Stimulated activated memory B cell treated with anti-CD40 and anti-IgM and Interleukin-4, amounts not matched to agents 10 μg/mL and 1 μg/mL and 100 μg/mL, for 72 hours (primary cell): ENCODE measurements at regions not wholly inside any gene's neighbourhood (a gene's known extent, or its start where the extent isn't known, plus 50 kb on each side); places are given as distances from the start of the nearest gene placed in this dataset.
"Not testable (repeated sequence)": the region's sequence is repeated elsewhere in the genome, so short reads cannot be mapped to it uniquely, and the experiment has no call there.

Experiments
- ATAC-seq: fragments of 150-1000 bp; cut with Tn5 transposase; 2 replicates; pipeline ENCODE4 v1.10.0; 2021
- H3K27ac Mint-ChIP-seq: one replicate; pipeline ENCODE4 v1.8.0; 2022; ENCODE audit warnings: mild to moderate bottlenecking, mixed read lengths
- H3K27me3 Mint-ChIP-seq: one replicate; pipeline ENCODE4 v1.8.0; 2022; ENCODE audit warnings: mixed read lengths
- H3K36me3 Mint-ChIP-seq: one replicate; pipeline ENCODE4 v1.8.0; 2022; ENCODE audit warnings: mixed read lengths
- H3K4me1 Mint-ChIP-seq: one replicate; pipeline ENCODE4 v1.8.0; 2022; ENCODE audit warnings: mixed read lengths
- H3K4me3 Mint-ChIP-seq: one replicate; pipeline ENCODE4 v1.8.0; 2022; ENCODE audit warnings: mild to moderate bottlenecking, moderate library complexity, mixed read lengths
- H3K9me3 Mint-ChIP-seq: one replicate; pipeline ENCODE4 v1.8.0; 2022; ENCODE audit warnings: mixed read lengths

DNA sequence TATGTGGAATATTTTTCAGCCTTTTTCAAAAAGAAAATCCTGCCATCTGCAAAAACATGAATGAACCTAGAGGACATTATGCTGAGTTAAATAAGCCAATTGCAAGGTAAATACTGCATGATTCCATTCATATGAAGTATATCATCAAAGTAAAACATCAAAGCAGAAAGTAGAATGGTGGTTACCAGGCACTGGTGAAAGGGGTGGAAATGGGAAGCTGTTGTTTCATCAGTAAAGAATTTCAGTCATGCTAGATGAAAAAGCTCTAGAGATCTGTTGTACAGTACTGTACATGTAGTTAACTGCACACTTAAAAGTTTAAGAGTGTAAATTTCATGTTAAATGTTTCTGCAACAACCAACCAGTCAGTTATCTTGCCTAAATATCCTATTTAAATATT, 196.8 kb upstream of the ADGRL3 start:
- Mint-ChIP-seq H3K9me3 (peaks cover 27% of the 10 kb centered on the region), H3K36me3 (no peaks in the 10 kb centered on the region), H3K4me1 (no peaks in the 10 kb centered on the region), H3K27ac (no peak overlapping the region), H3K4me3 (no peak overlapping the region), H3K27me3 (no peaks in the 10 kb centered on the region)
- ATAC-seq = no peak

- H3K9me3 Mint-ChIP-seq = peaks cover 30% of the 10 kb centered on the region
- no peaks in the 10 kb centered on the region for H3K4me1 Mint-ChIP-seq
- no peak overlapping the region for H3K27ac Mint-ChIP-seq
- H3K36me3 Mint-ChIP-seq = no peaks in the 10 kb centered on the region
- no peak for ATAC-seq
- no peak overlapping the region for H3K4me3 Mint-ChIP-seq
- no peaks in the 10 kb centered on the region for H3K27me3 Mint-ChIP-seq
Observed at GRCh38 chr4:61004651-61005170, 195.4 kb upstream of the ADGRL3 start.

GRCh38 chr4:61011051-61011450, 189.1 kb upstream of the ADGRL3 start:
- H3K27ac Mint-ChIP-seq = no peak overlapping the region
- no peak for ATAC-seq
- H3K27me3 Mint-ChIP-seq = no peaks in the 10 kb centered on the region
- H3K4me3 Mint-ChIP-seq = no peak overlapping the region
- H3K9me3 Mint-ChIP-seq = peaks cover 9% of the 10 kb centered on the region
- H3K4me1 Mint-ChIP-seq = no peaks in the 10 kb centered on the region
- no peaks in the 10 kb centered on the region for H3K36me3 Mint-ChIP-seq

GRCh38 chr4:61011936-61012335, 188.2 kb upstream of the ADGRL3 start:
- not testable (repeated sequence) for H3K9me3 Mint-ChIP-seq, H3K36me3 Mint-ChIP-seq, H3K27me3 Mint-ChIP-seq, H3K27ac Mint-ChIP-seq, H3K4me3 Mint-ChIP-seq, ATAC-seq, H3K4me1 Mint-ChIP-seq

DNA sequence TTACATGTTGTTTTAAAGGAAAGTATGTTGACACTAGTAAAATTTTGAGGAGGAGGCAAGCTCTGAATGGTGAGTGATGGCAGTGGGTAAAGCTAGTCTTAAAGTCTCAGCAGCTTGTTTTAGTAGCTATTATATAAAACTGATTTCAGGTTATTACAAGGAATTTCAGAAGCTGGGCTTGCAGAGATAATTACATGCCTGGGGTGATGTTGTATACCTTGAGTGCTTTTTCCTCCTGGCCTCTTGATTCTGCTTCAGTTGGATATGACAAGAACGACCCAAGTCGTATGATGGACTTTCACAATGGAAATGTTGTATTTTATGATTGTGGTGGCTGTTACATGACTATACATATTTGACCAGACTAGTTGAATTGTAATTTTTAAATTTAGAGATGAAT, 175.5 kb upstream of the ADGRL3 start:
- no peaks in the 10 kb centered on the region for H3K4me1 Mint-ChIP-seq
- peaks cover 10% of the 10 kb centered on the region for H3K9me3 Mint-ChIP-seq
- no peaks in the 10 kb centered on the region for H3K27me3 Mint-ChIP-seq
- no peak for ATAC-seq
- H3K36me3 Mint-ChIP-seq = no peaks in the 10 kb centered on the region
- H3K27ac Mint-ChIP-seq = no peak overlapping the region
- no peak overlapping the region for H3K4me3 Mint-ChIP-seq

DNA sequence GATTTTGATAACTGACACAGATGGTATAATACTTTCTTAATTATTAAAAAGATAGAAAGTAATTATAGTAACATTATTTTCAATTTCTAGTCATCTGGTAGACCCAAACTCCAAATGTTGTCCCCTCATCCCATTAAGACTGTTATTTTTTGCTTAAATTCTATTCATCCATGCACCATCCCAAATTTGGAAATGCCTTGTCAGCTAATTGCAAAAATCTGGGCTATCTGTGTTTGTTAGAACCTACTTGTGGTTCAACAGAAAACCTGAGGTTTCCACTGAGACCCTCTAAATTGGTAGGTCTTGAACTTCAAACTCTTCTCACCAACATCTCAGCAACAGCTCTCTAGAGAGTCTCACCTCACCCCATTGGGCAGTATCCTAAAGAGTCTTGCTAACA, 172.2 kb upstream of the ADGRL3 start:
- Mint-ChIP-seq H3K9me3 (peaks cover 9% of the 10 kb centered on the region), H3K27me3 (no peaks in the 10 kb centered on the region), H3K4me1 (no peaks in the 10 kb centered on the region), H3K27ac (no peak overlapping the region), H3K36me3 (no peaks in the 10 kb centered on the region), H3K4me3 (no peak overlapping the region)
- no peak for ATAC-seq

DNA sequence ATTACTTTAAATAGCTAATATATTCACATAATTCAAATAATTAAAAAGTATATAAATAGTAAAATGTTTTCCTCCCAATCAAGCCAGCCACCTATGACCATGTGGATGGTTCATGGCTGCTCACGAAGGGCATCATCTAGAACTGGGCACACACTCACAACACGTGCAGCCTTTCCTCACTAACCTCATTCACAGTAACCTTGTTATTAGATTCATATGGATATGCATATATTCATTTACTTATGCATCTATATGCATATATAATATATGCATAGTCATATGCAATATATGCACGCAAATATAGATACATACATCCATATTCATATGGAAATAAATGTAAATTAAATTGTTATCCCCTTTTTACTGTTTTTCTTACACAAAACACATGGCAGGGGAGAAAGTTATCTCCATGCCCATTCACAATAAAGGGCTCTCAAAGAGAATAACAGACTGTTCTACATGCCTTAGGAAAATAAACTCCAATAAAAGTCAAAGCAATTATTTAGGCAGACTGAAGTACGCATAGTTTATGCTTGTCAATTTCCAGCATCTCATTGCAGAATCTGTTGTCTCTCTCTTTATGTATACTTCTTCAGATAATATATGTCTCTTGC, 163.9 kb upstream of the ADGRL3 start:
- Mint-ChIP-seq H3K27ac (no peak overlapping the region), H3K9me3 (peaks cover 2% of the 10 kb centered on the region), H3K4me1 (no peaks in the 10 kb centered on the region), H3K36me3 (no peaks in the 10 kb centered on the region), H3K27me3 (no peaks in the 10 kb centered on the region), H3K4me3 (no peak overlapping the region)
- no peak for ATAC-seq

GRCh38 chr4:61041527-61041926, 158.6 kb upstream of the ADGRL3 start:
- peaks cover 2% of the 10 kb centered on the region for H3K9me3 Mint-ChIP-seq
- H3K4me1 Mint-ChIP-seq = no peaks in the 10 kb centered on the region
- no peak overlapping the region for H3K4me3 Mint-ChIP-seq
- no peaks in the 10 kb centered on the region for H3K27me3 Mint-ChIP-seq
- ATAC-seq = no peak
- H3K27ac Mint-ChIP-seq = no peak overlapping the region
- H3K36me3 Mint-ChIP-seq = no peaks in the 10 kb centered on the region

GRCh38 chr4:61044837-61045236, 155.3 kb upstream of the ADGRL3 start:
- H3K27me3 Mint-ChIP-seq = no peaks in the 10 kb centered on the region
- H3K4me1 Mint-ChIP-seq = no peaks in the 10 kb centered on the region
- H3K9me3 Mint-ChIP-seq = peaks cover 2% of the 10 kb centered on the region
- ATAC-seq = no peak
- no peak overlapping the region for H3K27ac Mint-ChIP-seq
- H3K36me3 Mint-ChIP-seq = no peaks in the 10 kb centered on the region
- no peak overlapping the region for H3K4me3 Mint-ChIP-seq

DNA sequence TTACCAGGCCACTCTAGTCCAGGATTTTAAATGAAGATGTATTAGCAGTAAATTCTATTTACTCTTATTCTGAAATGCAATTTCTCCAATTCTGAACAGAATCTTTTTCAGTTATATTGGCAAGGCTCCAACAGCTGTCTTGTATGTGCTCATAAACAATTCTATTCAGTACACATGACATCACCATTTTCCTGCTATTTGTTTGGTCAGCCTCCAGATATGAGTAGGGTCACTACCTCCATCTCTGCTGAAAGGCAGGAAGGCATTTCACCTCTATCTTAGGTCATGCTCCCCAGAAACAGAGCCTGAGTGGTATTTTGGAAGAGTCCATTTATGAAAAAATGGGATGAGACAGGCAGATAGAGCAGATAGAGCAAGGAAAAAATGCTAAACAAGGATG, 151.1 kb upstream of the ADGRL3 start:
- Mint-ChIP-seq H3K36me3 (no peaks in the 10 kb centered on the region), H3K4me3 (no peak overlapping the region), H3K27ac (no peak overlapping the region), H3K27me3 (no peaks in the 10 kb centered on the region), H3K4me1 (no peaks in the 10 kb centered on the region), H3K9me3 (peaks cover 2% of the 10 kb centered on the region)
- no peak for ATAC-seq

GRCh38 chr4:61067381-61067780, 132.7 kb upstream of the ADGRL3 start:
- ATAC-seq = no peak
- Mint-ChIP-seq H3K4me3 (no peak overlapping the region), H3K27me3 (no peaks in the 10 kb centered on the region), H3K36me3 (no peaks in the 10 kb centered on the region), H3K27ac (no peak overlapping the region), H3K9me3 (peaks cover 5% of the 10 kb centered on the region), H3K4me1 (no peaks in the 10 kb centered on the region)

DNA sequence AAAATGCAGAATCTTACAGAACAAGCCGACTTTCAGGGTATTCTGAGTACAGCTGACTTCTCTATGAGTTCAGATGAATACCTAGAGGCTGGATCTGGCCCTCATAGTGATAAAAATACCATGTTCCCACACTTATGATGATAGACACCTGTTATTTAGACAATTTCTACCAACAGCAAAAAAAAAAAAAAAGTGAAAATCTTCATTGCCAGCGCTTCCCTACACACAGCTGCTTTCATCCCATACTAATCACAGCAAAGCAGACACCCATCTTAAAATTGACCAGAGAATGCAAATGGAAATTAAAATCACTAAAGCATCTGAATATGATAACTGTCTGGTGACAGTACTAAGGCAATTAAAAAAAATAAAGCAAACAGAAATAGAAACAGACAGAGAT, 132.1 kb upstream of the ADGRL3 start:
- peaks cover 5% of the 10 kb centered on the region for H3K9me3 Mint-ChIP-seq
- no peak for ATAC-seq
- no peaks in the 10 kb centered on the region for H3K36me3 Mint-ChIP-seq
- no peak overlapping the region for H3K27ac Mint-ChIP-seq
- H3K4me1 Mint-ChIP-seq = no peaks in the 10 kb centered on the region
- H3K27me3 Mint-ChIP-seq = no peaks in the 10 kb centered on the region
- no peak overlapping the region for H3K4me3 Mint-ChIP-seq

GRCh38 chr4:61068745-61069144, 131.4 kb upstream of the ADGRL3 start:
- Mint-ChIP-seq H3K9me3 (peaks cover 9% of the 10 kb centered on the region), H3K27me3 (no peaks in the 10 kb centered on the region), H3K36me3 (no peaks in the 10 kb centered on the region), H3K4me3 (no peak overlapping the region), H3K27ac (no peak overlapping the region), H3K4me1 (no peaks in the 10 kb centered on the region)
- ATAC-seq = no peak

DNA sequence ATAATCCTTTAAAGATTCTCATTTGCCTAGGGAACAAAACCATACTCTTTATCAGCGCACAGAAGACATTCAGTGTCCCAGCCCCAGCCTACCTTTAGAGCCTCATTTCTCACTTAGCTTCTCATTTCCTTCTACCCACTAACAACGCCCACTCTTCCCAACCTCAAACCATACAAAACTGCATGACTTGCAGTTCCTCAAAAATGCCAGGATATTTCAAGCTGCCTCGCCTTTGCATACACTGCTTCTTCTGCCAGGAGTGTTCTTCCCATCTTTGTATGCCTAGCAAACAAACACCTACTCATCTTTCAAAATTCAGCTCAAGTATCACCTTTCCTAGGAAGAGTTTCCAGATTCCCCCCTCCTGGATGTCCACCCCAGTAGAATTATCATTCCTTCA, 129.9 kb upstream of the ADGRL3 start:
- Mint-ChIP-seq H3K4me3 (no peak overlapping the region), H3K4me1 (no peaks in the 10 kb centered on the region), H3K27me3 (no peaks in the 10 kb centered on the region), H3K36me3 (no peaks in the 10 kb centered on the region), H3K9me3 (peaks cover 9% of the 10 kb centered on the region), H3K27ac (no peak overlapping the region)
- ATAC-seq = no peak

- Mint-ChIP-seq H3K36me3 (no peaks in the 10 kb centered on the region), H3K4me3 (no peak overlapping the region), H3K4me1 (no peaks in the 10 kb centered on the region), H3K27me3 (no peaks in the 10 kb centered on the region), H3K27ac (no peak overlapping the region), H3K9me3 (peaks cover 5% of the 10 kb centered on the region)
- no peak for ATAC-seq
Observed at GRCh38 chr4:61079427-61079826, 120.7 kb upstream of the ADGRL3 start.

DNA sequence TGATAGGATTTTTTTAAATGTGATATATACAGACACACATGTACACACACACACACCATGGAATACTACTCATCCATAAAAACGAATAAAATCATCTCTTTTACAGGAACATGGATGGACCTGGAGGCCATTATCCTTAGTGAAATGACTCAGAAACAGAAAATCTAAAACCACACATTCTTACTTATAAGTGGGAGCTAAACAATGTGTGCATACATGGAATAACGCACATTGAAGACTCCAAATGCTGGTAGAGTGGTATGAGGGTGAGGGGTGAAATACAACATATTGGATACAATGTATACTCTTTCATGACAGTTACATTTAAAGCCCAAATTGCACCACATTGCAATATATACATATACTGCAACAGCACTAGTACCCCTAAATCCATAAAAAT, 120.2 kb upstream of the ADGRL3 start:
- no peak overlapping the region for H3K4me3 Mint-ChIP-seq
- no peaks in the 10 kb centered on the region for H3K36me3 Mint-ChIP-seq
- H3K27ac Mint-ChIP-seq = no peak overlapping the region
- H3K9me3 Mint-ChIP-seq = peaks cover 5% of the 10 kb centered on the region
- no peaks in the 10 kb centered on the region for H3K4me1 Mint-ChIP-seq
- H3K27me3 Mint-ChIP-seq = no peaks in the 10 kb centered on the region
- no peak for ATAC-seq

- H3K4me3 Mint-ChIP-seq = no peak overlapping the region
- H3K27ac Mint-ChIP-seq = no peak overlapping the region
- ATAC-seq = no peak
- no peaks in the 10 kb centered on the region for H3K36me3 Mint-ChIP-seq
- no peaks in the 10 kb centered on the region for H3K4me1 Mint-ChIP-seq
- peaks cover 4% of the 10 kb centered on the region for H3K9me3 Mint-ChIP-seq
- no peaks in the 10 kb centered on the region for H3K27me3 Mint-ChIP-seq
Observed at GRCh38 chr4:61085534-61085933, 114.6 kb upstream of the ADGRL3 start.
